Subcutaneous abdominal adipose tissue (tissue), 5 donors: ENCODE measurements at regions not wholly inside any gene's neighbourhood (a gene's known extent, or its start where the extent isn't known, plus 50 kb on each side); places are given as distances from the start of the nearest gene placed in this dataset.
A peak's percentile ranks its signal among the peaks of the same experiment; 100 is the strongest.

Experiments used
- H3K27ac ChIP-seq: one replicate; pipeline ENCODE4 v1.7.0; 2013; ENCODE audit warnings: low read depth, mild to moderate bottlenecking, inconsistent platforms, low read length, moderate library complexity
- H3K27me3 ChIP-seq, 5 donors: one replicate each; pipeline ENCODE4 v1.7.0; 2013; ENCODE audit warnings: low read length in 5 of 5, inconsistent platforms in 1 of 5; ENCODE audit not compliant: control insufficient read depth in 5 of 5, insufficient read depth in 4 of 5
- H3K36me3 ChIP-seq, 5 donors: one replicate each; pipeline ENCODE4 v1.7.0; 2013; ENCODE audit warnings: low read length in 5 of 5; ENCODE audit not compliant: control insufficient read depth in 5 of 5, insufficient read depth in 5 of 5
- H3K4me1 ChIP-seq, 5 donors: one replicate each; pipeline ENCODE4 v1.7.0; 2013; ENCODE audit warnings: low read length in 5 of 5, mild to moderate bottlenecking in 3 of 5, moderate library complexity in 1 of 5; ENCODE audit not compliant: control insufficient read depth in 5 of 5, insufficient read depth in 5 of 5
- H3K4me3 ChIP-seq, 5 donors: one replicate each; pipeline ENCODE4 v1.7.0; 2013; ENCODE audit warnings: low read length in 5 of 5, low read depth in 1 of 5
- H3K9ac ChIP-seq, 5 donors: one replicate each; pipeline ENCODE4 v1.7.0; 2013; ENCODE audit warnings: low read length in 5 of 5, mild to moderate bottlenecking in 4 of 5, moderate library complexity in 3 of 5
- H3K9me3 ChIP-seq, 5 donors: one replicate each; pipeline ENCODE4 v1.7.0; 2013; ENCODE audit warnings: low read length in 5 of 5; ENCODE audit not compliant: control insufficient read depth in 5 of 5
- donor health status: healthy.
- donor health status: healthy.
- donor health status: healthy.
- donor health status: healthy.
- donor health status: healthy.

DNA sequence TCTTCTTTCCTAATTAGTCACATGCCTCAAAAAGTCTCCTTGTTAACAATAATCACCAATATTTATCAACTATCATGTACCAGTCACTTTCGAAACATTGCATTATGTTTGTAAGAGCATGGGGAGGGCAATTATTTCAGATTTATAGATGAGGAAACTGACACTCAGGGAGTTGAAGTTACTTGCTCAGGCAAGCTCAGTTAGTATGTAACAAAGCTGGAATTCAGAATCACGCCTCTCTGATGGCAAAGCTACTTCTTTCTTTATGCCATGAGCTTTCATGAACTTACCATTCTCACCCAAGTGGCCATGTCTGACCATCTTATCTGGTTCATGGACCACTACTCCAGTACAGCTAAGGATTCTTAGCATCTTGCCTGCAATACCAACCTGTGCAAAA lies 183.4 kb upstream of the TANK start:
- H3K4me1 ChIP-seq, result no peaks in the 10 kb centered on the region
- no peaks in the 10 kb centered on the region for H3K27me3 ChIP-seq
- H3K27ac ChIP-seq, result no peak overlapping the region
- no peak overlapping the region for H3K9ac ChIP-seq
- no peaks in the 10 kb centered on the region for H3K9me3 ChIP-seq
- no peaks in the 10 kb centered on the region for H3K36me3 ChIP-seq
- no peak overlapping the region for H3K4me3 ChIP-seq

DNA sequence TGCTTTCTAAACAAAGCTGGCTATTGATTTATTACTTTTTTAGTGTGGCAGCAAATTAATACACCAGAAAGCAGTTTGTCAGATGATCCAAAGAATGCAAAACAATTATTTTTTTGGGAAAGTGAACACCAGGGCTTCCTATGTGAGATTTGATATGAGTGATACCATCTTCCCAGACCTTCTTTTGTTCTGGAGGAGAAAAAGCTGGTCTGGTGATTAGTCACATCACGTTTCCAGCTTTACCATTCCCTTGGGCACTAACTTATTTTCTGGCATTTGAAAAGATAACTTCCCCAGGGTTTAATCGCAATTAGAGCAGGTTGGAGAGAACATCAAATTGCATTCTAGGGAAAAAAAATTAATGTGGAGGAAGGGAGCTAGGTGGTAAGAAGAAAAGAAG lies 182.9 kb upstream of the TANK start:
- Histone ChIP-seq H3K36me3 (no peaks in the 10 kb centered on the region), H3K4me3 (no peak overlapping the region), H3K27ac (no peak overlapping the region), H3K9ac (no peak overlapping the region), H3K27me3 (no peaks in the 10 kb centered on the region), H3K9me3 (no peaks in the 10 kb centered on the region), H3K4me1 (no peaks in the 10 kb centered on the region)

DNA sequence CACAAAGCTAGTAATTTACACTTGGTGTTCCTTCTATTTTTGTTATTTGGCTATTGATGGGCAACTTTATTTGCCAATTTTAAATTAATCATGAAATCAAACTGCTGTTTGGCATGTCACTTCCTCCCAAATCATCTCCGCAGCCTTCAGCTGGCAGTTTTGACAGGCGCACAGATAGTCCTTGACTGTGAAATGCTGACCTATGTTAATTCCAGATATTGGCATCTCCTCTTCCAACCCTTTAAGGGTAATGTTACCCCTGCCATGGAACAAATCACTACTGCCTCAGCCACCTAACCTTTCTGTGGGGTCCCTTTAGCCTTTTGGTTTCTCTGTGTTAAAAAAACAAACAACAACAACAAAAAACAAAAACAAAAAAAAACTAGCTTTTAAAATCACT lies 182.4 kb upstream of the TANK start:
- Histone ChIP-seq H3K27ac (no peak overlapping the region), H3K4me1 (no peaks in the 10 kb centered on the region), H3K4me3 (no peak overlapping the region), H3K36me3 (no peaks in the 10 kb centered on the region), H3K9me3 (no peaks in the 10 kb centered on the region), H3K9ac (no peak overlapping the region), H3K27me3 (no peaks in the 10 kb centered on the region)

DNA sequence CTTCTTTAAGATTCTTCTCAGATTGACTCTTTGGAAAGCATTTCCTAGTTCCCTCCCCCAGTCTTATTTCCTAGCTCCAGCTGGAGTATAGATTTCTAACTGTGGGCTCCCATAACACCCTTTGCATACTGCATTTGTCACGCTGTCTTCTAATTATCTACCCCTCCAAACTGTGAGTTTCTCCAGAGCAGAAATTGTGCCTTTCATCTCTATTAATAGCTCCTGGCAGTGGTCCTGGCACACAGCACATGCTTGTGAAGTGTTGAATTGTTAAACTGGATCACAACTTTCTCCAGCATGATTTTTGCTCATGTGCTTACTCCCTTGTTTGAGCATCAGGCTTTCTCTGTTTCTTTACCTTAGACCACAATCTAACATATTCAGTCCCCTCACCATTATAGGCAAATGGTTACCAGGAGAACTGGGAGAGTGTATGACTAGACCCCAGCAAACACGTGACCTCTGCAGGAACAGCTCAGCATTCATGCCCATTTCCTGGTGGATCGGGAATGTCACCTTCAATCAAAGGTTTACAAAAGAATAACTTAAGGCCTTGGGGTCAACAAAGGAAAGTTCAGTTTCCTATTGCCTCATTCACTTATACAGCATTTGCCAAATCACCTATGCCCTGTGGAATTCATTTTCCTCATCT lies 175.7 kb upstream of the TANK start:
- Histone ChIP-seq H3K27me3 (no peaks in the 10 kb centered on the region), H3K9me3 (no peaks in the 10 kb centered on the region), H3K4me1 (peaks cover 4 to 20% (median 13%) of the 10 kb centered on the region in 5 donors), H3K4me3 (no peak overlapping the region), H3K36me3 (no peaks in the 10 kb centered on the region), H3K27ac (no peak overlapping the region), H3K9ac (no peak overlapping the region)

DNA sequence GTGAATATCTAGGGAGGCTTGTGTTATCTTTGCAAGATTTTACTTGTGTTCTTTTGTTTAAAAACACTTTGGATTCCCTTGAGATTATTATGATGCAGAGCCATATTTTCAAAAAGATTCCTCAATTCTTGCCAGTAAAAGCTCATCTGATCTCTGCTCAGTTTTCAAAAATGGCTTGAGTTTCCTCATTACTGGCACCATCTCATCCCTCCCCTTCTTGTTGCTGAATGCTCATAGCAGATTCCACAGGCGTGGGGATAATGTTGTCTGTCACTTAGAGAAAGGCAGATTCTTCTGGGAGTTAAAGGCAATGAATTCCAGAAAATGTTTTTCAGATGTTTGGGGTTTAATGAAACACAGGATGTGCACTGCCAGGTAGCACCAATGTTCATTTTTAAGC lies 170.4 kb upstream of the TANK start:
- Histone ChIP-seq H3K9ac (no peak overlapping the region), H3K27ac (peak overlapping the region; percentile 45), H3K4me1 (peaks cover 3 to 30% (median 20%) of the 10 kb centered on the region in 5 donors), H3K4me3 (no peak overlapping the region), H3K36me3 (no peaks in the 10 kb centered on the region), H3K9me3 (no peaks in the 10 kb centered on the region), H3K27me3 (no peaks in the 10 kb centered on the region)

DNA sequence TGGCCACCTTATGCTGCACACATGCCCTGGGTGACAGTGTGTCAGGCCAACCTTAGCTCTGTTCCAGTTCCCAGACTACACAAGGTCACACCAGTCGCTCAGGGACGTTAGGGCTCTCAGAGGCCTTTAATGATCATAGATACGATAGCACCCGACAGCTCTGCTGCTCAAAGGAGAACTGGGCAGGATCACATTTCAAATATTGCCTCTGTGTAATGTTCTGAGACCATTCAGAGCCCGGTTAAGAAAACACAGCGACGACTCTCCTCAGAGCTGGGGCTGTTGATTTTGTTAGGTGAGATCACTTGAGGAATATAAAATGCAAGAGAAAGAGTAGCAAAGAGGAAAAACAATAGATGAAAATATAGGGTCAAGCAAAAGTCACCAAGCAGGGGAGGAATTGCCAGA lies 166.6 kb upstream of the TANK start:
- peaks cover 3 to 26% (median 20%) of the 10 kb centered on the region in 5 donors for H3K4me1 ChIP-seq
- H3K27ac ChIP-seq, result no peak overlapping the region
- no peak overlapping the region for H3K4me3 ChIP-seq
- no peaks in the 10 kb centered on the region for H3K27me3 ChIP-seq
- H3K9me3 ChIP-seq, result no peaks in the 10 kb centered on the region
- no peaks in the 10 kb centered on the region for H3K36me3 ChIP-seq
- no peak overlapping the region for H3K9ac ChIP-seq

DNA sequence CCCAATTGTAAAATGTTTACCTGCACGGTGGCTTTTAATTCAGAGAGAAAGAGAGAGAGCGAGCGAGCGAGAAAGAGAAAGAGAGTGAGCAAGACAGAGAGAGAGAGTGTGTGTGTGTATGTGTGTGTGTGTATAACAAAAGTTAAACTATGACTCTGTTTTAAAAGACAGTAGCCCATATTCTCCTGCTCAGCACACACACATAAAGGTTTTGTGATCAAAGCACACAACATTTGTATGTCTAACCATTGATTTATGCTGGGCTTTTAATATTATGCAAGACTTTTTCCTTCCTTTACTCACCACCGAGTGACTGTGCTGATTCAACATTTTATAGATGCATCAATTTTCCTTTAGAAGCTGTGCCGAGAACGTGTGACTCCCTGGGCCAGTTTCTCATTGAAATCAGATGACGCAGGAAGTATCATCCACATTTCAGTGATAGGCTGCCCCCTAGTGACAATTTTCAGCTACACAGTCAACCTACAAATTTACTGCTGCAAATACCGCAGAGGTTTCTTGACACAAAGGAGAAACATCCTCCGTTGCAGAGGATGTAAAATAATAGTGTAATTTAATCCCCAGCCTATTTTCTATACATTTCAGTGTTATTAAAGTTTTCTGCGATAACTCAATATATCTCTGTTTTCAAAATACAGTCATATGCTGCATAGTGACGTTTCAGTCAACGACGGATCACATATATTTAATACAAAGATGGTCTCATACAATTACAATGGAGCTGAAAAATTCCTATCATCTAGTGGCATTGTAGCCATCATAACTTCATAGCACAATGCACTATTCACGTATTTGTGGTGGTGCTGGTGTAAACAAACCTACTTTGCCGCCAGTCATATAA lies 165.9 kb upstream of the TANK start:
- H3K9me3 ChIP-seq, result no peaks in the 10 kb centered on the region
- H3K4me1 ChIP-seq, result peaks cover 3 to 19% (median 15%) of the 10 kb centered on the region in 5 donors
- H3K4me3 ChIP-seq, result peak overlapping the region in 1 of 5 donors; percentile 13
- no peak overlapping the region for H3K9ac ChIP-seq
- H3K36me3 ChIP-seq, result no peaks in the 10 kb centered on the region
- no peaks in the 10 kb centered on the region for H3K27me3 ChIP-seq
- H3K27ac ChIP-seq, result no peak overlapping the region

DNA sequence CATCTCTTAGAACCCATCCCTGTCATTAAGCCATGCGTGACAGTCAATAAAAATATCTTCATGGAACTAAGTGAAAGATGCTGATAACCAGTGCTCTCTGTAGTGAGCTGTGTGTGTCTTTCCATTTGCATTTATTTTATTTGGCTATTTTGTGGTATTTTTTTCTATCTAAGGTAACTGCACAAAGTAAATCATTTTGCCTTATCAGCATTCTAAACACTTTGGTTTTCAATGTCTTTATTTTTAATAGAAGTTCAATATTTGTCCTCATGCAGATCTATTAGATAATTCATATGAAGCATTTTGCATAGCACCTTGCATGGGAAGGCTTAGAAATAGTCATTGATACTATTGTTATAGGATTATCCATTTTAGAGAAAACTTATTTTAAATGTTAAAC lies 163.6 kb upstream of the TANK start:
- Histone ChIP-seq H3K27me3 (no peaks in the 10 kb centered on the region), H3K4me3 (no peak overlapping the region), H3K9ac (no peak overlapping the region), H3K27ac (no peak overlapping the region), H3K9me3 (no peaks in the 10 kb centered on the region), H3K4me1 (peaks cover 0 to 8% (median 4%) of the 10 kb centered on the region in 5 donors), H3K36me3 (no peaks in the 10 kb centered on the region)

DNA sequence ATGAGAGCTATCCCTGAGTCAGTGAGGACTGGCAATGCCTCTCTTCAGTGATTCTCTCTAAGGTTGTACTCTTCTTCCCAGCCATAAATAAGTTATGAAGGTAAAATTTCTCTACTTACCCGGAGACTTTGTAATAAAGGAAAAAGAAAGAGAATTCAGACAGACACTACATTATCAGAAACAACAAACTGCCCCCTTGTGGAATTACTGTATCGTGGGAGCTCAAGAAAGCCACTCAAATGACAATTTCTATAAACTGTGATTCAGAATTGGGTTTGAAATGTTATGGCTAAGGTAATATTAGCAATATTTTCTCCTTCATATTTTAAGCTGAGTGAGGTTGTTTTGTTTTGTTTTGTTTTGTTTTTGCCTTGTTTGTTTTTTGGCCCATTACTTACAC lies 155.8 kb upstream of the TANK start:
- Histone ChIP-seq H3K4me1 (no peaks in the 10 kb centered on the region), H3K9me3 (no peaks in the 10 kb centered on the region), H3K27me3 (no peaks in the 10 kb centered on the region), H3K36me3 (no peaks in the 10 kb centered on the region), H3K27ac (no peak overlapping the region), H3K4me3 (no peak overlapping the region), H3K9ac (no peak overlapping the region)

DNA sequence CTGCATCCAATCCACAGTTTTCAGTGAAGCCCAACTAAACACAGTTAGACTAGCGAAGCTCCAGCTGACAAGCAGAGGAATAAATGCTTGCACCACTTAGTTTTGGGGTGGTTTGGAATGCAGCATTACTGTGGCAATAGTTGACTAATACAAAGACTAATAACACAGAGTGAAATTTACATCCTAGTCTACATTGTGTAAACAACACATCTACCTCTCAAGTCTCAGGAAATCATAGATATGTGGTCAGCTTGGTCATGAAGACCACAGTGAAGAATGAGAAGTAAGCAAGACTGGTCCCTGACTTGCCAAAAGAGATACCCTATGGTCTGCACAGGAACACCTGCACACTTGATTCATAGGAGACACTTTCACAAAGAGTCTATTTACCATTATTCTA lies 155.1 kb upstream of the TANK start:
- no peaks in the 10 kb centered on the region for H3K4me1 ChIP-seq
- no peak overlapping the region for H3K4me3 ChIP-seq
- H3K27ac ChIP-seq, result no peak overlapping the region
- no peak overlapping the region for H3K9ac ChIP-seq
- H3K36me3 ChIP-seq, result no peaks in the 10 kb centered on the region
- no peaks in the 10 kb centered on the region for H3K9me3 ChIP-seq
- H3K27me3 ChIP-seq, result no peaks in the 10 kb centered on the region
